Activated T-cell treated with anti-CD3 and anti-CD28 coated beads, Interleukin-2, amount 50 U/mL, for 48 hours (primary cell): ENCODE measurements at regions not wholly inside any gene's neighbourhood (a gene's known extent, or its start where the extent isn't known, plus 50 kb on each side); places are given as distances from the start of the nearest gene placed in this dataset.

Experiments used
- DNase-seq, 2 experiments: peaks; one replicate each; pipeline ENCODE4 v3.0.0-alpha.2; 2020

GRCh38 chr4:30943356-30943755 lies 223.2 kb downstream of the PCDH7 start:
- DNase-seq = no peak

- DNase-seq = no peak
These were observed 225.4 kb downstream of the PCDH7 start for GRCh38 chr4:30945586-30945985.

DNA sequence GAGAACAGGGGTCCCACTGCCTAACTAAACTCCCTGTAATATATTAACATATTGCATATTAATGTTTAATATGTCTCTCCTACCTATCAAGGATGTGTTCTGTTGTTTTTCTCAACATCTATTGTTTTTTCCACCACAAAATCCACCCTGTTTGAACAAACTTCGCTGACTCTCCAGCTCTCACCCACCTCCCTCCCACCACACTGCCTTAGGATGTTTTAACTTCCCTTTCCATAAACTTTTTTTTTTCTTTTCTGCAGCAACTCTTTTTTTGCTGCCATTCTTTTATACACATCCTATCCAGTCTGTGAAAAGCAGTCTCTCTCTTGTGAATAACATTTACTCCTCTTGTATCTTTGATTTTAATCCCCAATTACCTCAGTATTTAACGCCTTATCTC lies 226.1 kb downstream of the PCDH7 start:
- no peak for DNase-seq

- DNase-seq = no peak
These were observed 228.5 kb downstream of the PCDH7 start for GRCh38 chr4:30948653-30949052.

DNA sequence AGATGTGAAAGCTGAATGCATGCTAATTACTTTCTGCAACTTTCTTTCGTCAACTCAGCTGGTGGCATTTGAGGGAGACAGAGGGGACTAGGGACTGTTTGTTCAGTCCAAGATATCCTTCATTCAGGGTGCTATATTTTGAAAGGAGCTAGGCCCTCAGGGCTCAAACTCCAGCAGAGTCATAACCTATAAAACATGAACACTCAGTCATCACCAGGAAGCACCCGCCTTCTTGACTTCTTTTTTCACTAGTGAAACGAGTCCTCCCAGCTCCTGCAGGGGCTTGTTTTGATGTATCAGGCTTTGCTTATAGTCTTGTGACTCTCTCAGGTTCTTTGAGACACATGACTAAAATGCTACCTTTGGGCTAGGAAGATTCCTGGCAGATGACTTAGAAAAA lies 230.6 kb downstream of the PCDH7 start:
- DNase-seq = no peak

DNA sequence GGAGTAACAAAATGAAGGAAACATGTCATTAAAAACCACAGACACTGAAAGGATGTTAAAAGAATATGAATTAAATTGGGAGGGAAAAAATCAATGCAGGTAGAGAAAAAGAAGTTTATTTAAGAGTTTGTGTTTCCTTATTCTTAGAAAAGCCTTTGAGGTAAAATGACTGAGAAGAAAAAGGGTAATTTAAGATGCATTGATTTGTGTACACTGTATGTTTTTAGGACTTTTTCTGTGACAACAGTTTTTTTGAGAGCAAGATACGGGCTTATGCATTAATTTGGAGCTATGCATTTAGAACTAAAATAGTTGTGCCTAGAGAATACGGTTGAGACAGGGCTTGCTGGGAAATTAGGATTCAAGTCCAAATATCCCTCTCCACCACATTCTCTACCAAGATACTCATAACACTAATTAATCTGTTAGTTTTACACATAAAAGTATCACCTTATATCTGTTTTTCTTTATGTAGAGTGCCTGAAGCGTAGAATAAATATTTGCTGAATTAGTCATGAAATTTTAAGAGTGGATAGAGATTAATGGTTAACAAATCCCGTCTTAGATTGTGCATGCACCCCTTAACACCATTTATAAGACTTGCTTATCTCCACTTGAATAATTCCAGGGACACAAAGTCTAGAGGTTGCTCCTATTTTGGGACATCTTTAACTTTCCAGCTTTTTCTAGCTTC lies 232.5 kb downstream of the PCDH7 start:
- DNase-seq = no peak

GRCh38 chr4:30953799-30954198 lies 233.6 kb downstream of the PCDH7 start:
- no peak for DNase-seq

DNA sequence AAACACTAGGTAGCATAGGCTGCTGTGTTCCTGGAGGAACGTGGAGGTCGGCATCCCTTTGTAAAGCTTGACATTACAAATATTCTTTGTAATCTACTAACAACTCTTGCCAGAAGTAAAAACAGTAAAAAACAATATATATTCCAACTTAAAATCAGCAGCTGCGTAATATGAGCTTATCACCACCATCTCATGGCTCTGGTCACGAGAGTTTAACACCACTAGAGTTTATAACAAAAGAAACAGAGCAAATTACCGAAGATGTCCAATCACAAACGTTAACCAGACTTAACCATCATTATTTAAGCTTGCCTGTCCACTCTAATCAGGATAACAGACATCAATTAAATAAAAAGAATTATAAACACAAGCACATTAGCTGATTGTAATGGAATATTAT lies 236.7 kb downstream of the PCDH7 start:
- no peak for DNase-seq

DNA sequence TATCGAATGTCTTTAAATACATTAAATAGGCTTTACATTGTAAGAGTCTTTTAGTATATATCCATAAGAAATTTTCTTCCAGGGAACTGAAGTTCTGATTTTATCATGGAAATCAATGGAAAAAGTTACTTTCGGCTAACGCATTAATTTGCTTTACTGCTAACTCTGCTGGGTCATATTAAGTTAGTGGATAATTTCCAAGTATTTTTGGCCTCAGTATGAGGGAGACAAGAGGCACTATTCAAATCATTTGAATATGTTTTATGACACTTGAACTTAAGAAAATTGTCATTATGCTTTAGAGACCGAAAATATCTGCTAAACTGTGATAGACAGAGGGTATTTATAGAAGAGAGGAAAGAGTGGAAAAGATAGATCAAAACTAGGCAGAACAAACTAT lies 237.5 kb downstream of the PCDH7 start:
- no peak for DNase-seq

DNA sequence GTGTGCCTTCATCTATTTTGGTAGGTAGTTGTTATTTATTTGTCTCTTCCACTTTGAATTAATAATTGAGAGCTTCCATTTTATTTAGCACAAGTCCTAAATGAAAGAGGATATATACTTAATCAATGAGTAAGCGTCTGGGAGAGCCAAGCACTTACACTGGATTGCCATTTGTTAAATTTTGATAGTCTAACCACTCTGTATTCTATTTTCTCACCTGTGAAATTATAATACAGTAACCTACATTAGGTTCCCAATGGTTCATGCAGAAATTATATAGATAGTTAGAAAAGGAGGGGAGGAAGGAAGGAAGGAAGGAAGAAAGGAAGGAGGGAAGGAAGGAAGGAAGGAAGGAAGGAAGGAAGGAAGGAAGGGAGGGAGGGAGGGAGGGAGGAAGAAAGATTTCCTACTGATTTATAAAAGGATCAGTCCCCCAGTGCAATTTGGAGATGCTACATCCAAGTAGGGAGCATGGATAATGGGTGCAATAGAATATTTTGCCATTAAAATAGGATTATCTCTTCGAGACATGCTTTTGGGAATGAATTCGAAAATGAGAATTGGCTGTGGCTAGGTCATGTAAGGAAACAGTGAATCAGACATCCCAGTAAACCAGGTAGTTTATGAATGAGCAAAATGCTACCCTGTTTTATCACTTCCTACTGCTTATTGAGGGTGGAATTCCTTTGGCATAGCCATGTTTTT lies 239.8 kb downstream of the PCDH7 start:
- DNase-seq = no peak

GRCh38 chr4:30962939-30963338 lies 242.8 kb downstream of the PCDH7 start:
- no peak for DNase-seq

GRCh38 chr4:30968926-30969325 lies 248.8 kb downstream of the PCDH7 start:
- DNase-seq = no peak

GRCh38 chr4:30972542-30972941 lies 252.4 kb downstream of the PCDH7 start:
- no peak for DNase-seq

DNA sequence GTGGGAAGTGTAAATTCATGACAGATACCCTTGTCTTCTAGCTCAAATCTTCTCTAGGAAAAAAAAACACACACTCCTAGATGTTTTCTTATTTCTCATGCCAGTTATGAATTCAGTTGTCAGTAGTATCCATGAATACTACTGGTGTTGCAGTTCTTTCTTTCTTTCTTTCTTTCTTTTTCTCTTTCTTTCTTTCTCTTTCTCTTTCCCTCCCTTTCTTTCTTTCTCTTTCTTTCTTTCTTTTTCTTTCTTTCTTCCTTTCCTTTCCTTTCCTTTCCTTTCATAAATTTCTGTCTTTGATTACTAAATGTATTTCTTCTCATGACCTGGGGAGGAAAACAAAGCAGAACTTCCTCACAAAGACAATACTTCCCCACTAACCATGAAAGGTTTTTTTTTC lies 253.8 kb downstream of the PCDH7 start:
- DNase-seq = no peak

DNA sequence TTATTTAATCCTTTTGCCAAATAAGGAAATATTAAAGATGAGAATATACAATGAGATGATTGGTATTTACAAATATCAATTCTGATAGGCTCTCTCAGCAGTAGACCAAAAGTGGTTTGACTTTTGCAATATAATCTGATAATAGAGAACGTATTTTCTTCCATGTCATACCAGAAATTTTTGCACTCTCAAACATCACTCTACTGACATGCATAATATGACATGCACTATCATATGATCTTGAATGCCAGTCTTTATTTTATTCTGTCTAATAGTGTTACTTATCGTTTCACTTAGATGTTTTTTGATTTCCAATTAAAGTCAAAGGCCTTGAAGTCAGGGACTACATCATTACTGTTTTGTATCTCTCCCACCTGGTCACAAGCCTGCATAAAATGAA lies 259.2 kb downstream of the PCDH7 start:
- DNase-seq = no peak

DNA sequence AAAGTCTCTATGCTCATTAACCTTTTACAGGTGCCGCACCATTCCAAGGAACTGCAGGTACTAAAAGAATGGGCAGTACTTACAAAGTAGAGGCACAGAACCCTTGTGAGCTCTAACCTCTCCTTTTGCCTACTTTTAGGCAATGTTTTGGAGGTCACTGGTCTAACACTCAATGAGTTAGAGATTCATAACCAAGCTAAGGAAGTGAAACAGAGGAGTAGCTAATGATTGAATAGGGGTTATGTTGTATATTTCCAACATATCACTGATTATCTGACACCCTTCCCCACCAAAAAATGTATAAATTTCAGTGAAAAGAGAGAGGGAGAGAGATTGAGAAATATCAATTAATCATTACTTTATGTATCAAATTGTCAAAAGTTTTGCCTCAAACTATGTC lies 269.3 kb downstream of the PCDH7 start:
- DNase-seq = no peak

DNA sequence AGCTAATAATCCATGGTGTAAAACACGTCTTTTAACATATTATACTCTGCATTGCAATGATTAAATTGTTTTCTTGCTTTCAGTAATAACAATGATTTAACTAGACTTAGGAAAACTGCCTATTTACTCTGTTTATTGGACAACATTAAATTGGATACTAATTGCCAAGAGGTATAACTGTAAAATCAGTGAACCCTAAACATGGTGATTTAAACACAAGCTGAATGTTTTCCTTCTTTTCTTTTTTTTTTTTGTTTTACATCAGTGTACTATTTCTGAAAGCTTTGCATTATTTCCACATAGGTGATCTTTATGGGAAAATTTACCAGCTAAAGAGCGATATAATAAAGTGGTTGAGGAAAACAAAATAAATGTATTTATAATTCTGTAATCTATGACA lies 276.7 kb downstream of the PCDH7 start:
- no peak for DNase-seq

DNA sequence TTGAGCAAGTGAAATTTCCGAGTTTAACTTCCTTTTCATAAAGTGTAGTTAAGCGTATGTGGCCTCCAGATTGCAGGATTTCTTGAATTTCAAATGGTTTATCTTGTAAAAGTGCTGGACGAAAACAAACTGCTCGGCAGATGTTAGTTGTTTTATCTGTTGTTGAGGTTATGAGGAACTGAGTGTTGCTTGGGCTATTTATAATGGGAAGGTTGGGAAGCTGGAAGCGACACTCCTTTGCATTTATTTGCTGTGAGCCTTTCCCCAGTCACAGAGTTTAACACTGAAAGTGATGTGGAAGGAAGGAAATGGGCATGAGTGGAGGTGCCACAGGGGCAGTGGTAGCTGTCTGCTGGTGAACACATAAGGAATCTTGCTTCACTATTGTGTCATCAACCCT lies 284.9 kb downstream of the PCDH7 start:
- DNase-seq = no peak

GRCh38 chr4:31007858-31008257 lies 287.7 kb downstream of the PCDH7 start:
- DNase-seq = no peak

GRCh38 chr4:31009926-31010325 lies 289.8 kb downstream of the PCDH7 start:
- no peak for DNase-seq

DNA sequence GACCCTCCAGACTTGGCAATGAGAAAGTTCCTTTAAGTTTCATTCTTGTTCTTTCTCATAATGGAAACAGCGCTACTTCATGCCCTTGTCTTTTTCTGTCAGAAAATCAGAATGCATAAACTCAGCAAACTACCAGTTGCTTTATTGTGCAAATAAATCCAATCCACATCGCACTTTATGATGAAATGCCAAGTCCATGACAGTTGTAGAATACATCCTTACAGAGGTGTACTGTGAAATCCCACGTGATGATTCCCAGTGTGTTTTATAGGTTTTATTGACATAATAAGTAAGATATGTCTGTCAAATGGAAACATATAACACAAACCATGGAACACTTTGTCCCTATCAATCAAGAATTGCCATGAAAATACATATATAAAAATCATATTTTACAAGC lies 295.0 kb downstream of the PCDH7 start:
- DNase-seq = no peak

DNA sequence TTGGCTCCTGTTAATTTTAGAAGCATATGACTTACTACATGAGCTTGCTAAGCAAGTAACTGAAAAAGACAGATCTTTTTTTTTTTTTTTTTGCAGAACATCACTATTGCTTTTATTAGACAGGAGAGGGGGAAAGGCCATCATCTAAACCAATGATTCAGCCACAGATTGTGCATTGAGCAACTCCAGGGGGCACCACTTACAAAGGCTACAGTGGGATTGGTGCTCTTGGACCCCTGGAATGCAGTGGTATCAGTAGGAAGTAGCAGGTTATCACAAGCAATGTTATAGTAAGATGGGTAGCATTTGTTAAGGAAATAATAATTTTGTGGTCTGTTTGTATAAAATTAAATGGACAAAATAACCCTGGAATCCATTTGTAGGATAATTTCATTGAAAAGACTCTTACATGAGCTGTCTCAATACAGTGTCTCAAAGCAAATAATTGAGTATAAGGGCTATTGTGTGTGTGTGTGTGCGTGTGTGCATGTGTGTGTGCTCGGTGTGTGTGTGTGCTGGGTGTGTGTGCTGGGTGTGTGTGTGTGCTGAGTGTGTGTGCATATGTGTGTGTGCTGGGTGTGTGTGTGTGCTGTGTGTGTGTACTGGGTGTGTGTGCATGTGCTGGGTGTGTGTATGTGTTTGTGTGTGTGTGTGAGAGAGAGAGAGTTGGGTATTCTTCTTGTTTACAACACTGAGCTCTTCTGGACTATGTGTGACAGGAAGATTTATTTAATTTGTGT lies 296.3 kb downstream of the PCDH7 start:
- no peak for DNase-seq

DNA sequence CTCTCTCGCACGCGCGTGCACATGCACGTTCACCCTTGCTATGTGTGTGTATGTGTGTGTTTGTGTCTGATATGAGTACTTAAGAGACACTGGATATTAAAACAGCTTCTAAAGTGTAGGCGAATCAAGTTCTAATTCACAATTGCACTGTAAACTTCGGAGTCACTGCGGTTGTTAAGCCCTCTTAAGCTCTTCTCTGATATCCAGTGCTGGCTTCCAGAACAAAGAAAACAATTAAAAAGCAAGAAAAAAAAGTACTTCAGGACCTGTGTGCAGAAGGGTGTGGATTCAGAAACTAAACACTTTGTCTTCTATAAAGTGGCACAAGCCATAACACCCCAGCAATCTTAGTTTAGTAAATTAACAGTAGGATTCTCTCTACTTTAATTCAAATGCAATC lies 300.2 kb downstream of the PCDH7 start:
- DNase-seq = no peak

DNA sequence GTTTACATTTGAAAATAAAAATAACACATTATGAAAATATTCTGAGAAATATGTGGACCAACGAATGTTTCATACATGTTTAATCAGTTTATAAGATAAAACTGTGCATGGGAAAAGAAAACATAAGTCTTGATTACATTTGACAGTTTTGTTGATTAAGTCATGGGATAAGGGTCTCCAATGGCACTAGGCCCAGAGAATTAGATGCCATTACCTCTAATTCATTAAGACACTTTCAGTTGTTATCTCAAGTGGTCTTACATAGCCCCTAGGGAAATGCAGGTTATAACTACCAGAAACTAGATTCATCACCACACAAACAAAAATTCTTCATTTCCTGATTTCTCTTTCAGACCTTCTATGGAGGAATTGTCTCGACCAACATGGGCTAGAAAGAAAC lies 300.8 kb downstream of the PCDH7 start:
- DNase-seq = no peak
